ENCODE measurements at regions not wholly inside any gene's neighbourhood (a gene's known extent, or its start where the extent isn't known, plus 50 kb on each side); places are given as distances from the start of the nearest gene placed in this dataset.

GRCh38 chr7:115083935-115084334 is 162.0 kb downstream of the MDFIC start:
- no peak for ATAC-seq

GRCh38 chr7:115081772-115082171 is 159.9 kb downstream of the MDFIC start:
- TF ChIP-seq ARNTL (CRISPR knock-in tag; IDR thresholded peaks at IDR 0.05; ENCODE audit: borderline replicate concordance, low read depth) (no peak), CSRNP3 (CRISPR knock-in tag; IDR thresholded peaks at IDR 0.05) (no peak), TCF4 (CRISPR knock-in tag; IDR thresholded peaks at IDR 0.05; ENCODE audit: borderline replicate concordance) (no peak), ZNF565 (CRISPR knock-in tag; conservative IDR thresholded peaks at IDR 0.05; ENCODE audit: low read depth) (no peak), CREB5 (CRISPR knock-in tag; IDR thresholded peaks at IDR 0.05; ENCODE audit: low read depth) (no peak), PPARA (CRISPR knock-in tag; IDR thresholded peaks at IDR 0.05; ENCODE audit: borderline replicate concordance) (no peak), BACH2 (CRISPR knock-in tag; IDR thresholded peaks at IDR 0.05; ENCODE audit: borderline replicate concordance) (no peak), ISL1 (CRISPR knock-in tag; IDR thresholded peaks at IDR 0.05) (no peak), ZC3H10 (CRISPR knock-in tag; IDR thresholded peaks at IDR 0.05) (no peak)
- ATAC-seq: no peak

More at GRCh38 chr7:115083935-115084334, 162.0 kb downstream of the MDFIC start:
- TF ChIP-seq TOX (CRISPR knock-in tag; IDR thresholded peaks at IDR 0.05; ENCODE audit: borderline replicate concordance) (no peak), ZNF565 (CRISPR knock-in tag; conservative IDR thresholded peaks at IDR 0.05; ENCODE audit: low read depth) (no peak), BACH2 (CRISPR knock-in tag; IDR thresholded peaks at IDR 0.05; ENCODE audit: borderline replicate concordance) (no peak), TCF4 (CRISPR knock-in tag; IDR thresholded peaks at IDR 0.05; ENCODE audit: borderline replicate concordance) (no peak), TSHZ2 (CRISPR knock-in tag; IDR thresholded peaks at IDR 0.05) (no peak), CREB5 (CRISPR knock-in tag; IDR thresholded peaks at IDR 0.05; ENCODE audit: low read depth) (no peak), ISL1 (CRISPR knock-in tag; IDR thresholded peaks at IDR 0.05) (no peak), ZNF70 (CRISPR knock-in tag; IDR thresholded peaks at IDR 0.05) (no peak), ZFP3 (CRISPR knock-in tag; IDR thresholded peaks at IDR 0.05) (no peak), OSR1 (CRISPR knock-in tag; IDR thresholded peaks at IDR 0.05) (no peak), POU6F1 (CRISPR knock-in tag; IDR thresholded peaks at IDR 0.05; ENCODE audit: borderline replicate concordance, low read depth) (no peak), PATZ1 (CRISPR knock-in tag; IDR thresholded peaks at IDR 0.05; ENCODE audit: borderline replicate concordance) (no peak), ZC3H10 (CRISPR knock-in tag; IDR thresholded peaks at IDR 0.05) (no peak), CSRNP3 (CRISPR knock-in tag; IDR thresholded peaks at IDR 0.05) (no peak), ZNF8 (CRISPR knock-in tag; IDR thresholded peaks at IDR 0.05) (no peak), GLIS3 (CRISPR knock-in tag; IDR thresholded peaks at IDR 0.05) (no peak), ESRRG (CRISPR knock-in tag; IDR thresholded peaks at IDR 0.05) (no peak), ZFP30 (CRISPR knock-in tag; IDR thresholded peaks at IDR 0.05) (no peak), ARNTL (CRISPR knock-in tag; IDR thresholded peaks at IDR 0.05; ENCODE audit: borderline replicate concordance, low read depth) (no peak)

Measured in SK-N-SH treated with all-trans-retinoic acid at 6 μM for 48 hours (cell line).